Gastrocnemius medialis (tissue), 4 donors: ENCODE measurements at regions not wholly inside any gene's neighbourhood (a gene's known extent, or its start where the extent isn't known, plus 50 kb on each side); places are given as distances from the start of the nearest gene placed in this dataset.
A peak's percentile ranks its signal among the peaks of the same experiment; 100 is the strongest.

Source experiments
- ATAC-seq, 2 donors: fragments of 150-250 bp; one replicate each; pipeline ENCODE4 v1.9.1; 2016
- DNase-seq, 2 donors: peaks; one replicate each; pipeline ENCODE4 v3.0.0-alpha.2; 2019
- H3K27ac ChIP-seq, 4 donors: fragments of 200-600 bp; sonication (generic); 1 replicate in 1 of 4; 2 replicates in 3 of 4; pipeline ENCODE4 v1.5.1; 2016 to 2018; ENCODE audit warnings: mild to moderate bottlenecking in 2 of 4, moderate library complexity in 1 of 4
- H3K27me3 ChIP-seq, 3 donors: fragments of 200-600 bp; sonication (generic) in 2 of 3; 1 replicate in 1 of 3; 2 replicates in 2 of 3; pipeline versions ENCODE4 v1.5.1 to v1.6.0; 2016 to 2019; ENCODE audit warnings: mild to moderate bottlenecking in 1 of 3, moderate library complexity in 1 of 3
- H3K36me3 ChIP-seq, 2 donors: fragments of 200-600 bp; sonication (generic) in 1 of 2; one replicate each; pipeline ENCODE4 v1.5.1; 2017 to 2018
- H3K4me1 ChIP-seq, 2 donors: fragments of 200-600 bp; sonication (generic) in 1 of 2; one replicate each; pipeline ENCODE4 v1.5.1; 2016 to 2017; ENCODE audit warnings: mild to moderate bottlenecking in 2 of 2
- H3K4me3 ChIP-seq, 4 donors: fragments of 200-600 bp; sonication (generic) in 3 of 4; 1 replicate in 1 of 4; 2 replicates in 3 of 4; pipeline ENCODE4 v1.5.1; 2016 to 2019; ENCODE audit warnings: mild to moderate bottlenecking in 2 of 4
- H3K9me3 ChIP-seq, 3 donors: fragments of 200-600 bp; sonication (generic) in 2 of 3; 1 replicate in 1 of 3; 2 replicates in 2 of 3; pipeline ENCODE4 v1.5.1; 2016 to 2019
- CTCF ChIP-seq, 5 experiments: fragments of 450-650 bp in 3 of 5; fragments of 200-600 bp in 2 of 5; sonication (generic) in 2 of 5; IDR thresholded peaks in 4 of 5; conservative IDR thresholded peaks in 1 of 5; 1 replicate in 4 of 5; 2 replicates in 1 of 5; pipeline ENCODE4 v1.5.1; 2016 to 2019; ENCODE audit warnings: antibody characterized with exemption in 5 of 5, mild to moderate bottlenecking in 3 of 5, moderate library complexity in 3 of 5
- POLR2A ChIP-seq, 2 donors: fragments of 450-650 bp; IDR thresholded peaks; one replicate each; pipeline ENCODE4 v1.6.1; 2017; ENCODE audit warnings: antibody characterized with exemption in 2 of 2, mild to moderate bottlenecking in 2 of 2, moderate library complexity in 2 of 2
- in situ Hi-C, 4 donors: fragments of 200-750 bp; cut with MboI; loops; one replicate each; pipeline versions ENCODE4 v1.15.0 to v1.8.0; 2017; ENCODE audit warnings: low sequenced_read_pairs in 4 of 4
- intact Hi-C: fragments of 100-400 bp; cut with DNase I; formaldehyde crosslinking; loops from one replicate; pipeline ENCODE4 v1.15.1; 2023; ENCODE audit warnings: low total_unique reads

- ATAC-seq (no peak), DNase-seq (no peak)
- H3K4me3 ChIP-seq = no peak overlapping the region
- H3K36me3 ChIP-seq = no peaks in the 10 kb centered on the region
- no peak for TF ChIP-seq CTCF (IDR thresholded peaks at IDR 0.05 in 4 of 5, conservative IDR thresholded peaks at IDR 0.05 in 1 of 5)
- H3K4me1 ChIP-seq = no peaks in the 10 kb centered on the region
- no peaks in the 10 kb centered on the region for H3K9me3 ChIP-seq
- intact Hi-C loops (no loop called here), in situ Hi-C loops (no loop called here)
- no peak overlapping the region for H3K27ac ChIP-seq
- H3K27me3 ChIP-seq = no peaks in the 10 kb centered on the region
These were observed 166.0 kb downstream of the AHSP start for GRCh38 chr16:31693733-31694132.

- H3K9me3 ChIP-seq = no peaks in the 10 kb centered on the region
- TF ChIP-seq POLR2A (IDR thresholded peaks at IDR 0.05) (no peak), CTCF (IDR thresholded peaks at IDR 0.05 in 4 of 5, conservative IDR thresholded peaks at IDR 0.05 in 1 of 5) (no peak)
- H3K4me3 ChIP-seq = no peak overlapping the region
- in situ Hi-C loops = no loop called here
- H3K27ac ChIP-seq = no peak overlapping the region
- H3K27me3 ChIP-seq = no peaks in the 10 kb centered on the region
- no peak for DNase-seq
- ATAC-seq = no peak
- no peaks in the 10 kb centered on the region for H3K36me3 ChIP-seq
- H3K4me1 ChIP-seq = no peaks in the 10 kb centered on the region
- intact Hi-C loops = no loop called here
These were observed 166.8 kb downstream of the AHSP start for GRCh38 chr16:31694461-31694860.

- Histone ChIP-seq H3K27ac (no peak overlapping the region), H3K9me3 (no peaks in the 10 kb centered on the region), H3K27me3 (no peaks in the 10 kb centered on the region), H3K4me3 (no peak overlapping the region), H3K36me3 (no peaks in the 10 kb centered on the region), H3K4me1 (no peaks in the 10 kb centered on the region)
- intact Hi-C loops (no loop called here), in situ Hi-C loops (no loop called here)
- TF ChIP-seq POLR2A (IDR thresholded peaks at IDR 0.05) (no peak), CTCF (IDR thresholded peaks at IDR 0.05 in 4 of 5, conservative IDR thresholded peaks at IDR 0.05 in 1 of 5) (no peak)
- DNase-seq (no peak), ATAC-seq (no peak)
These were observed 168.0 kb downstream of the AHSP start for GRCh38 chr16:31695667-31696066.

DNA sequence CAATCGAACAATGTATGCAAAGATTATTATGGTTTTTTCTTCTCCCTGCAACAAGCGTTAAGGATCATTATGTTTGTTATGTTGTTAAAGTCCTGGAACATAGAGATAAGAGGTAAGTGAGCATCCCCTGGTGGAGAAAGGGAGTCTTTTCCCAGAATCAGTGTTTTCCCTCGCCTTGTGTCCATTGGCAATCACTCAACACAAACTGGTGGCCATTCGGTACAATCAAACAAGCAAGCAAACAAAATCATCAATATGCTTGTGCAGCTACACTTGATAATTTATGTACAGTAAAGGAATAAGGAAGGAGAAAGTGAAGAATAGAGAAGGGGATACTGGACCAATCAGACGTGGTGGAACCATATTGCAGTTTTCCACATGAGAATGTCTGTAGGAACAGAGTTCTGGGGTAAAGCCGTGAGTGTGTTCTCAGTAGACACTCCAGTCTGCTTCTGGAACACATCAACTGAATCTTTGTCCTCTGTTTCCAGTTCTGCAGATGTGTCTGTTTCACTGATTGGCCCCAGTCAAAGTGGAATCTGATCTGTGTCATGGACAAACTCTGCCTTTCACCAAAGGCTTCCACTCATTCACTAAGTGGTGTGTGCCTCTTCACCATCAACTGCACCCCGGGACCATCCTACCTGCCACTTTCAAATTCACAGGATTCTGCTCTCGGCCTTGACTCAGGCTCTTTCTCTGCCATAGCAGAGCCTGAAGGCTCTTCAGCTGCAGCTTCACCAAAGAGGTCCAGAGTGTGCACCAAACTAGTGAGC lies 169.5 kb downstream of the AHSP start:
- in situ Hi-C loops = no loop called here
- Histone ChIP-seq H3K9me3 (no peaks in the 10 kb centered on the region), H3K4me1 (peaks cover 6% of the 10 kb centered on the region in 2 donors), H3K4me3 (no peak overlapping the region), H3K36me3 (no peaks in the 10 kb centered on the region), H3K27ac (no peak overlapping the region), H3K27me3 (no peaks in the 10 kb centered on the region)
- TF ChIP-seq CTCF (IDR thresholded peaks at IDR 0.05 in 4 of 5, conservative IDR thresholded peaks at IDR 0.05 in 1 of 5) (peak in 2 of 5 experiments; percentile 14 to 28), POLR2A (IDR thresholded peaks at IDR 0.05) (no peak)
- no peak for DNase-seq
- intact Hi-C loops = no loop called here
- no peak for ATAC-seq

DNA sequence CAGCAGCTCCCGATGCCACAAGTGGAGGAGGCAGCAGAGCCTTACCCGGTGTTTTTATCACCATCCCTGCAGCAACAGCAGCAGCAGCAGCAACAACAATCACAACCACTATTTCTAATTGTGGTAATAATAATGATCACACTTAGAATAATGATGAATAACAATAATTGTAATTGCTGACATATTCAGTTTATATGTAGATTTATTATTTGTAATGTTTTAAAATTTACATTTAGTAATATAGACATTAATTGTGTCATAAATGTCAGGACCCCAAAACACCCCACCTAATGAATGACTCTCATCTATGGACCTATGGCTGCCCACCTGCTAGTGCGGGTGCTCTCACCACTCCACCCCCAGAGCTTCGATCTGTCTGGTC lies 170.0 kb downstream of the AHSP start:
- intact Hi-C loops = no loop called here
- H3K27ac ChIP-seq = no peak overlapping the region
- DNase-seq = no peak

More for the DNA sequence above, 170.0 kb downstream of the AHSP start:
- in situ Hi-C loops = no loop called here
- no peaks in the 10 kb centered on the region for H3K36me3 ChIP-seq
- no peak overlapping the region for H3K4me3 ChIP-seq
- ATAC-seq = no peak
- no peak for TF ChIP-seq CTCF (IDR thresholded peaks at IDR 0.05 in 4 of 5, conservative IDR thresholded peaks at IDR 0.05 in 1 of 5)
- no peak for TF ChIP-seq POLR2A (IDR thresholded peaks at IDR 0.05)
- H3K27me3 ChIP-seq = no peaks in the 10 kb centered on the region
- no peaks in the 10 kb centered on the region for H3K9me3 ChIP-seq
- peaks cover 6% of the 10 kb centered on the region in 2 donors for H3K4me1 ChIP-seq
